OCI-LY7 (cell line): ENCODE measurements at regions not wholly inside any gene's neighbourhood (a gene's known extent, or its start where the extent isn't known, plus 50 kb on each side); places are given as distances from the start of the nearest gene placed in this dataset.

Experiments
- BruUV-seq: library from RNA; stranded (reverse); fragments of 400-500 nt; replicated peaks from 2 replicates; lab custom pipeline; 2021; lab: Mats Ljungman, UMichigan
- CTCF ChIA-PET: fragments of 300-600 bp; sonication (Branson Sonifier 250); formaldehyde crosslinking; loops from one replicate; lab custom pipeline; 2022; ENCODE audit warnings: antibody characterized with exemption; ENCODE audit not compliant: unreplicated experiment; lab: Charles Lee
- POLR2A ChIA-PET: fragments of 300-600 bp; sonication (Branson Sonifier 250); formaldehyde crosslinking; loops from one replicate; lab custom pipeline; 2022; ENCODE audit warnings: antibody characterized with exemption; lab: Charles Lee
- DNase-seq: peaks from one replicate; pipeline ENCODE4 v3.0.0-alpha.2; 2015; ENCODE audit warnings: low spot score
- H2AFZ ChIP-seq: fragments of 200-600 bp; sonication (generic), shearing (Covaris generic); 2 replicates; pipeline ENCODE4 v1.6.1; 2014; ENCODE audit warnings: mild to moderate bottlenecking, antibody characterized with exemption, low read length, moderate library complexity
- H3K27ac ChIP-seq: fragments of 200-600 bp; sonication (generic); 2 replicates; pipeline ENCODE4 v1.5.1; 2014; ENCODE audit warnings: mixed run types, low read depth, mild to moderate bottlenecking, moderate library complexity, low read length, inconsistent platforms; ENCODE audit not compliant: poor library complexity, severe bottlenecking
- H3K36me3 ChIP-seq: fragments of 200-600 bp; sonication (generic); 2 replicates; pipeline ENCODE4 v1.6.1; 2014; ENCODE audit warnings: mild to moderate bottlenecking, antibody characterized with exemption, low read length, moderate library complexity, mixed read lengths; ENCODE audit not compliant: insufficient read depth
- H3K4me1 ChIP-seq: fragments of 200-600 bp; sonication (generic); 2 replicates; pipeline ENCODE4 v1.5.1; 2014; ENCODE audit warnings: mild to moderate bottlenecking, low read length; ENCODE audit not compliant: insufficient read depth, poor library complexity, severe bottlenecking
- H3K4me2 ChIP-seq: fragments of 200-600 bp; sonication (generic); 2 replicates; pipeline ENCODE4 v1.6.1; 2014; ENCODE audit warnings: mild to moderate bottlenecking, low read length
- H3K4me3 ChIP-seq: fragments of 200-600 bp; sonication (generic); 2 replicates; pipeline ENCODE4 v1.5.1; 2014; ENCODE audit warnings: mild to moderate bottlenecking, low read depth, low read length; ENCODE audit not compliant: poor library complexity, severe bottlenecking
- H3K79me2 ChIP-seq: fragments of 200-600 bp; sonication (generic); 2 replicates; pipeline ENCODE4 v1.6.1; 2016; ENCODE audit warnings: low read depth, mild to moderate bottlenecking, low read length, moderate library complexity, mixed read lengths; ENCODE audit not compliant: insufficient read depth
- H3K9me2 ChIP-seq: fragments of 200-600 bp; sonication (generic); 2 replicates; pipeline ENCODE4 v1.6.1; 2016; ENCODE audit warnings: mild to moderate bottlenecking, low read length, mixed read lengths; ENCODE audit not compliant: insufficient read depth
- H3K9me3 ChIP-seq: fragments of 200-600 bp; sonication (generic); 2 replicates; pipeline ENCODE4 v1.6.1; 2014; ENCODE audit warnings: mild to moderate bottlenecking, mixed run types, low read length, mixed read lengths
- H4K20me1 ChIP-seq: fragments of 200-600 bp; sonication (generic); 2 replicates; pipeline ENCODE4 v1.6.1; 2014; ENCODE audit warnings: mild to moderate bottlenecking, antibody characterized with exemption, low read length, moderate library complexity, mixed read lengths; ENCODE audit not compliant: insufficient read depth
- CTCF ChIP-seq: fragments of 200-600 bp; sonication (generic); conservative IDR thresholded peaks from 2 replicates; pipeline ENCODE4 v1.5.1; 2014; ENCODE audit warnings: mild to moderate bottlenecking, antibody characterized with exemption, low read length, moderate library complexity, mixed read lengths
- EZH2phosphoT487 ChIP-seq: fragments of 200-600 bp; sonication (generic); IDR thresholded peaks from 2 replicates; pipeline ENCODE4 v1.6.1; 2018; ENCODE audit warnings: low read depth, borderline replicate concordance, mild to moderate bottlenecking, mixed run types, antibody characterized with exemption, low read length, moderate library complexity, mixed read lengths
- intact Hi-C: fragments of 100-400 bp; cut with micrococcal nuclease; formaldehyde crosslinking; loops from one replicate; pipeline ENCODE4 v1.10.0; 2022; ENCODE audit not compliant: unreplicated experiment

- intact Hi-C loops = no loop called here
- ChIA-PET CTCF (no interaction called here), POLR2A (no interaction called here)
- Histone ChIP-seq H3K27ac (no peak overlapping the region), H3K4me1 (no peaks in the 10 kb centered on the region), H3K4me2 (no peak overlapping the region), H3K36me3 (no peaks in the 10 kb centered on the region), H2AFZ (no peak overlapping the region), H3K4me3 (no peak overlapping the region), H3K79me2 (no peaks in the 10 kb centered on the region), H3K9me2 (no peaks in the 10 kb centered on the region), H4K20me1 (no peaks in the 10 kb centered on the region), H3K9me3 (no peaks in the 10 kb centered on the region)
- no peak for TF ChIP-seq EZH2phosphoT487
- no peak for TF ChIP-seq CTCF
- DNase-seq = no peak
- BruUV-seq = no TSS peak
Measured at GRCh38 chr21:28669971-28670653, 322.6 kb downstream of the LTN1 start.

GRCh38 chr21:28669321-28669720 lies 323.4 kb downstream of the LTN1 start:
- Histone ChIP-seq H3K79me2 (no peaks in the 10 kb centered on the region), H3K4me1 (no peaks in the 10 kb centered on the region), H3K36me3 (no peaks in the 10 kb centered on the region), H3K9me3 (no peaks in the 10 kb centered on the region), H3K4me3 (no peak overlapping the region), H2AFZ (no peak overlapping the region), H3K9me2 (no peaks in the 10 kb centered on the region), H3K4me2 (no peak overlapping the region), H3K27ac (no peak overlapping the region), H4K20me1 (no peaks in the 10 kb centered on the region)
- CTCF ChIA-PET = no interaction called here
- no peak for TF ChIP-seq EZH2phosphoT487
- TF ChIP-seq CTCF = no peak
- DNase-seq = no peak
- POLR2A ChIA-PET = interaction anchor here (0.6 kb wide), 1 partner anchor 44 kb away, joined by 3 read pairs; no protein-coding TSS in a partner anchor
- BruUV-seq = no TSS peak
- intact Hi-C loops = no loop called here

GRCh38 chr21:28663754-28664153 lies 328.9 kb downstream of the LTN1 start:
- CTCF ChIA-PET = no interaction called here
- Histone ChIP-seq H3K4me3 (no peak overlapping the region), H3K36me3 (no peaks in the 10 kb centered on the region), H2AFZ (no peak overlapping the region), H4K20me1 (no peaks in the 10 kb centered on the region), H3K4me2 (no peak overlapping the region), H3K4me1 (no peaks in the 10 kb centered on the region), H3K27ac (no peak overlapping the region), H3K9me3 (no peaks in the 10 kb centered on the region), H3K79me2 (no peaks in the 10 kb centered on the region), H3K9me2 (no peaks in the 10 kb centered on the region)
- intact Hi-C loops = no loop called here
- POLR2A ChIA-PET = no interaction called here
- no TSS peak for BruUV-seq
- DNase-seq = no peak
- TF ChIP-seq EZH2phosphoT487 (no peak), CTCF (no peak)
